Cerebellar cortex (tissue), 1 donor: ENCODE measurements at regions not wholly inside any gene's neighbourhood (a gene's known extent, or its start where the extent isn't known, plus 50 kb on each side); places are given as distances from the start of the nearest gene placed in this dataset.
"Not testable (repeated sequence)": the region's sequence is repeated elsewhere in the genome, so short reads cannot be mapped to it uniquely, and the experiment has no call there.

Experiments
- DNase-seq: peaks from one replicate; pipeline ENCODE4 v3.0.0-alpha.2; 2015; ENCODE audit warnings: low spot score

- no peak for DNase-seq
Measured at GRCh38 chr6:69623357-69623756, 173.5 kb downstream of the LMBRD1 start.

DNA sequence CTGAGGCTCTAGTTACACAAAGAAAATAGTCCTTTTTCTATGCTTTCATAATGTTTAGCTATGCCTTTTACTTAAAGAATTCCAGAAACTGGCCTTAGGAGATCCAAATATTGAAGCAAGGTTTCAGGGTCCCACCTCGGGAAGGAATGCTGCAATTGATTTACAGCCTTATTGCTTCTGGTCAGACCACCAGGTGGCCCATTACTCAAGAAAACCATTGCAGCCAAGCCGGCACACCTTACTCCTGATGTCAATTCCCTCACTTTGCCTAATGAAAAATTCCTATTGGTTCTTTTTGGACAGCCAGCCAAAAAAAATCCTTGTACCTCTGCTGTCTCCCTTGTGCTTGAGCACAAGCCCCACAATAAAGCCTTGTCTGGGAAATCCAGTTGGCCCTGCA lies 173.9 kb downstream of the LMBRD1 start:
- DNase-seq: no peak

- no peak for DNase-seq
Measured at GRCh38 chr6:69622230-69622629, 174.6 kb downstream of the LMBRD1 start.

DNA sequence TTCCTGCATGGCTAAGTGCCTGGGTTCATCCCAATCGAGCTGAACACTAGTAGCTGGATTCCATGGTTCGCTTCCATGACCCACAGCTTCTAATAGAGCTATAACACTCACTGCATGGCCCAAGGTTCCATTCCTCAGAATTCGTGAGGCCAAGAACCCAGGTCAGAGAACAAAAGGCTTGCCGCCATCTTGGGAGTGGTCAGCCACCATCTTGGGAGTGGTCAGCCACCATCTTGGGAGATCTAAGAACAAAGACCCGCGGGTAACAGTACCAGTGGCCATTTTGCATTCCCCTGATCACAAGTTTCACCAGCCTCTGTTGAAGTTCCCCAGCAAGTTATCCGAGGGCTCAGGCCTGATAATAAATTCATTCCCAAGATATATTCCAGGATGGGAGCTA lies 179.6 kb downstream of the LMBRD1 start:
- DNase-seq: no peak

DNA sequence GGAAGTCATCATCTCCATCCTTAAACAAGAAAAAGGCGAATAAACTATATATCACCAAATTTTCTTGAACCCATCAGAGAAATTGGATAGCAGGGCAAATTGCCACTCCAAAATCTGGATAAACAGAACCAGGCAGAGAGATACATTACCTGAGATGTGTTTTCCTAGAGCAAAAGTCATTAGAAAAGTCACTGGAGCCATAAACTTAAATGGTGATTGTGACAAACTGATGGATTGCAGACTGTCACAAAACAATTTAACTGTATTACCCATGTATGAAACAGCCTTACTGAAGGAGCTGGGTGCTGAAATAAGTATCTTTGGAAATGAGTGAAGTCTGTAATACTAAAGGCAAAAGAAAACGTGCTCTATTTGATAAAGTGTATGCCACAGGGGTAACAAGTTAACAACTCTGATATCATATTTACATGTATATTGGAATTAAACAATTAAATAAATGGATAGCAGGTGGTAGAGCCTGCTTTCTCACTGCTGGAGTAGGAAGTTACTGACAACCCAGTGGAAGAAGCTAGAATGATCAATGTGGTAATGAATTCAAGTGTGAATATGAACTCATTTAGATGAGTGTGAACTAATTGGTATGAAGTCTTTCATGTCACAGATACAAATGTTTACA lies 186.9 kb downstream of the LMBRD1 start:
- no peak for DNase-seq

DNA sequence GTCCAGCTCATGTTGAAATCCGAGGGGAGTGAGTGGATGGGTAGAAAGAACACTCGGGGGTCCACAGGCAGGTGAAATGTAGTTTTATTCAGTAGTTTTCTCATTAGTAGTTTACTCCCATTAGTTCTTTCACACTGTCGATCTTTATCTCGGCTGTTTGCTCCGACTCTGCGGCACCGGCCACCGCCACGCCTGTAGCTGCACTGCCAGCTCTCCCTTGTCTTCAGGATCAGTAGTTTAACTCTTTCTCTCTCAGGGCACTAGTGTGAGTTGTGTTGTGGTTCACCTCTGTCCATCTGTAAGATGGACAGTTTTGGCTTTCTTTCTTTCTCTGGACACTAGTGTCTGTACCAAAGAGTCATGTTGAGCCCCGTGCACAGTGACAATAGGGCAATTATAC lies 195.7 kb downstream of the LMBRD1 start:
- DNase-seq: no peak

GRCh38 chr6:69594405-69594804 lies 202.4 kb downstream of the LMBRD1 start:
- DNase-seq: no peak

DNA sequence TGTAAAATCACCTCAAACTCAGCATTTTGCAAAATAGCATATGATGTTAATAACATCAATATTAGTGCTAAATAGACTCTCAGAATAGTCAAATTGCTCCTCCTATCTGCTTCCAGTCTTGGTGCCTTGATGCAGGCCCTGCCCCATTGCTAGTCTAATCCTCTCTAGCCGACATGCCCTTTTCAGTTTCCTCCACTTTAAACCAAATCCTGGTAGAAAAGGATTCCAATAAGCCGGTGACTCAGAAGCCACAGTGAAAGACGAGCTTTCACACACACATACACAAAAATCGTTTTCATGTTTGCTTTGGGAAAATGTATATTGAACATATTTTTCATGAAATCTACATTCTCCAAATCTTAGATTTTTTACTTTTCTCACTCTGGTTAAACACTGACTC lies 203.1 kb downstream of the LMBRD1 start:
- no peak for DNase-seq

GRCh38 chr6:69589626-69590025 lies 207.2 kb downstream of the LMBRD1 start:
- no peak for DNase-seq

- DNase-seq: peak; percentile 93
Measured at GRCh38 chr6:69584913-69585729, 211.7 kb downstream of the LMBRD1 start.

GRCh38 chr6:69584536-69584912 lies 212.3 kb downstream of the LMBRD1 start:
- no peak for DNase-seq

- peak; percentile 83 for DNase-seq
Measured at GRCh38 chr6:69581581-69581980, 215.2 kb downstream of the LMBRD1 start.

GRCh38 chr6:69580706-69581105 lies 216.1 kb downstream of the LMBRD1 start:
- peak; percentile 79 for DNase-seq

DNA sequence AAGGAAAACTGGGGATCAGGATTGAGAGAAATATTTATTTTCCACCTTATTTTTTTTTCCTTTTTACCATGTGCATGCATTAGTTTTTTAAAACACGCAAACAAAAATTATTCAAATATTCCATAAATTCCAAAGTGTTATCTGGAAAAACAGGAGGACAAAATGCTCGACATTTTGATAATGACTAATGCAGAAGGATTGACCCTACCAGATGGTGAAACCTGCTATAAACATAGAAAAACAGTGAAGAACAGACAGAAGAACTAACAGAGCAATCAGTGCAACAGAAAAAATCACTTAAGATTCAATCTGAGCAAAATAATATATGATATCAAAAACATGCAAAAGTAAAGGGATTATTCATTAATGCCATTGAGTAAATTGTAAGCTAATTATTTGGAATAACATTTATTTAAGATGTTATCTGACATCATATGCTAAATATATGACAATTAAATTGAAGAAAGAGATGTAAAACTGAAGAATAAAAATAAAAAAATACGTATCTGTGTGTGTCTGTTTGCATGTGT lies 218.4 kb downstream of the LMBRD1 start:
- DNase-seq: peak; percentile 34

GRCh38 chr6:69571234-69571633 lies 225.6 kb downstream of the LMBRD1 start:
- no peak for DNase-seq

- DNase-seq: no peak
Measured at GRCh38 chr6:69570106-69570505, 226.7 kb downstream of the LMBRD1 start.

GRCh38 chr6:69560597-69560996 lies 236.2 kb downstream of the LMBRD1 start:
- DNase-seq: not testable (repeated sequence)

GRCh38 chr6:69555088-69555638 lies 241.6 kb downstream of the LMBRD1 start:
- DNase-seq: no peak

- no peak for DNase-seq
Measured at GRCh38 chr6:69542494-69542893, 254.3 kb downstream of the LMBRD1 start.

GRCh38 chr6:69527921-69528476 lies 268.8 kb downstream of the LMBRD1 start:
- DNase-seq: no peak

DNA sequence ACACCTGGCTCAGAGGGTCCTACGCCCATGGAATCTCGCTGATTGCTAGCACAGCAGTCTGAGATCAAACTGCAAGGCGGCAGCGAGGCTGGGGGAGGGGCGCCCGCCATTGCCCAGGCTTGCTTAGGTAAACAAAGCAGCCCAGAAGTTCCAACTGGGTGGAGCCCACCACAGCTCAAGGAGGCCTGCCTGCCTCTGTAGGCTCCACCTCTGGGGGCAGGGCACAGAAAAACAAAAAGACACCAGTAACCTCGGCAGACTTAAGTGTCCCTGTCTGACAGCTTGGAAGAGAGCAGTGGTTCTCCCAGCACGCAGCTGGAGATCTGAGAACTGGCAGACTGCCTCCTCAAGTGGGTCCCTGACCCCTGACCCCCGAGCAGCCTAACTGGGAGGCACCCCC lies 281.3 kb downstream of the LMBRD1 start:
- DNase-seq: not testable (repeated sequence)

DNA sequence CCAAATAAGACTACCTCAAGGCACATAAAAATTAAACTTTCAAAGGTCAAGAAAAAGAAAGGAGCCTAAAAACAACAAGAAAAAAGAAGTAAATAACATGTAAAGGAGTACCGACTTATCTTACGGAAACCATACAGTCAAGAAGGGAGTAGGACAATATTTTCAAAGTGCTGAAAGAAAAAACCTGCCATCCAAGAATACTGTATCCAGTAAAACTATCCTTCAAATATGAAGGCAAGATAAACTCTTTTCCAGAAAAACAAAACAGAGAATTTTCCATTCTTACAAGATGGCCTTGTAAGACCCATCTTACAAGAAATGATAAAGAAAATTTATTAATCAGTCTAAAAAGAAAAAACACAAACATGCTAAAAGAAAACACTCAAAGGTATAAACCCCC lies 302.2 kb downstream of the LMBRD1 start:
- no peak for DNase-seq

- no peak for DNase-seq
Measured at GRCh38 chr6:69489970-69490369, 306.8 kb downstream of the LMBRD1 start.
